Panc1 (cell line): ENCODE measurements at regions not wholly inside any gene's neighbourhood (a gene's known extent, or its start where the extent isn't known, plus 50 kb on each side); places are given as distances from the start of the nearest gene placed in this dataset.

Source experiments
- POLR2AphosphoS5 ChIP-seq: IDR thresholded peaks from 2 replicates; pipeline ENCODE4 v1.6.1; 2012; ENCODE audit warnings: mild to moderate bottlenecking, low read depth, low read length, moderate library complexity
- REST ChIP-seq, 2 experiments: IDR thresholded peaks; 2 replicates each; pipeline ENCODE4 v1.6.1; 2011 to 2012; ENCODE audit warnings: low read depth in 2 of 2, control low read depth in 1 of 2, low read length in 1 of 2, mild to moderate bottlenecking in 1 of 2, moderate library complexity in 1 of 2; ENCODE audit not compliant: insufficient read depth in 1 of 2
- SIN3A ChIP-seq: IDR thresholded peaks from 2 replicates; pipeline ENCODE4 v1.6.1; 2012; ENCODE audit warnings: low read depth, mild to moderate bottlenecking, low read length, moderate library complexity, borderline replicate concordance; ENCODE audit not compliant: insufficient read depth
- TCF7L2 ChIP-seq: IDR thresholded peaks from 2 replicates; pipeline ENCODE4 v1.6.1; 2011; ENCODE audit warnings: mild to moderate bottlenecking, low read depth, low read length, inconsistent platforms
- TF ChIP-seq, protein P1 (sequence below): fragments of 450-650 bp; IDR thresholded peaks from 2 replicates; pipeline ENCODE4 v1.5.1; 2017; ENCODE audit warnings: mild to moderate bottlenecking

DNA sequence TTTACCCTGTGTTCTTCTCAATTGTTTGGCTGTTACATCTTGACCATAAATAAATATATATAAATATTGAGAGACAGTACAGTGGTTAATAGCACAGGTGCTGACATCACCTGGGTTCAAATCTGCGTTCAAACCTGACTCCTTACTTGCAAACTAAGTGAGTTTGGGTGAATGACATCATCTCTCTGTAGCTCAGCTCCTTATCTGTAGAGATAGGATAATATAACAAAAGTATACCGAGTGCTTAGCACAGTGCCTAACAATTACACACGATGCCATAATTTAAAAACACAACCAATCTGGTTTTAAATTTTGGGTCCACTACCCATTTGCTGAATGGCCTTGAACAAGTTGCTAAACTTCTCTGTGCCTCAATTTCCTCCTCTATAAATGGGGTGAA is 86.6 kb downstream of the RRAGC start:
- TF ChIP-seq, protein P1, sequence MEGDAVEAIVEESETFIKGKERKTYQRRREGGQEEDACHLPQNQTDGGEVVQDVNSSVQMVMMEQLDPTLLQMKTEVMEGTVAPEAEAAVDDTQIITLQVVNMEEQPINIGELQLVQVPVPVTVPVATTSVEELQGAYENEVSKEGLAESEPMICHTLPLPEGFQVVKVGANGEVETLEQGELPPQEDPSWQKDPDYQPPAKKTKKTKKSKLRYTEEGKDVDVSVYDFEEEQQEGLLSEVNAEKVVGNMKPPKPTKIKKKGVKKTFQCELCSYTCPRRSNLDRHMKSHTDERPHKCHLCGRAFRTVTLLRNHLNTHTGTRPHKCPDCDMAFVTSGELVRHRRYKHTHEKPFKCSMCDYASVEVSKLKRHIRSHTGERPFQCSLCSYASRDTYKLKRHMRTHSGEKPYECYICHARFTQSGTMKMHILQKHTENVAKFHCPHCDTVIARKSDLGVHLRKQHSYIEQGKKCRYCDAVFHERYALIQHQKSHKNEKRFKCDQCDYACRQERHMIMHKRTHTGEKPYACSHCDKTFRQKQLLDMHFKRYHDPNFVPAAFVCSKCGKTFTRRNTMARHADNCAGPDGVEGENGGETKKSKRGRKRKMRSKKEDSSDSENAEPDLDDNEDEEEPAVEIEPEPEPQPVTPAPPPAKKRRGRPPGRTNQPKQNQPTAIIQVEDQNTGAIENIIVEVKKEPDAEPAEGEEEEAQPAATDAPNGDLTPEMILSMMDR, result no peak
- TF ChIP-seq SIN3A, result no peak
- TF ChIP-seq POLR2AphosphoS5, result no peak
- no peak for TF ChIP-seq TCF7L2
- no peak for TF ChIP-seq REST (IDR thresholded peaks at IDR 0.05; ENCODE audit: insufficient read depth in 1 of 2, low read depth in 2 of 2, low read length in 1 of 2)
